ENCODE measurements at regions not wholly inside any gene's neighbourhood (a gene's known extent, or its start where the extent isn't known, plus 50 kb on each side); places are given as distances from the start of the nearest gene placed in this dataset.
A peak's percentile ranks its signal among the peaks of the same experiment; 100 is the strongest.

- Histone ChIP-seq H3K9me3 (no peaks in the 10 kb centered on the region), H3K4me1 (peaks cover 4% of the 10 kb centered on the region), H3K27ac (no peak overlapping the region), H3K4me3 (no peak overlapping the region), H3K36me3 (ENCODE audit: low read depth, missing control alignments) (no peaks in the 10 kb centered on the region), H3K27me3 (no peaks in the 10 kb centered on the region)
- TF ChIP-seq POLR2A (IDR thresholded peaks at IDR 0.05) (no peak), CTCF (IDR thresholded peaks at IDR 0.05) (no peak)
- intact Hi-C loops (cut with DNase I; ENCODE audit: low total_unique reads), result no loop called here
- 91 to 93% methylated on average over 24 to 48 of the region's 48 CpGs for WGBS, 2 donors
- no peak for DNase-seq
These were observed 90.5 kb downstream of the PDGFA start for GRCh38 chr7:428927-429827.

- H3K27ac ChIP-seq, result no peak overlapping the region
- no peaks in the 10 kb centered on the region for H3K9me3 ChIP-seq
- DNase-seq, result no peak
- intact Hi-C loops (cut with DNase I; ENCODE audit: low total_unique reads), result no loop called here
- no peaks in the 10 kb centered on the region for H3K27me3 ChIP-seq
- H3K36me3 ChIP-seq (ENCODE audit: low read depth, missing control alignments), result no peaks in the 10 kb centered on the region
- no peak overlapping the region for H3K4me3 ChIP-seq
- no peak for TF ChIP-seq CTCF (IDR thresholded peaks at IDR 0.05)
- TF ChIP-seq POLR2A (IDR thresholded peaks at IDR 0.05), result no peak
- H3K4me1 ChIP-seq, result peaks cover 4% of the 10 kb centered on the region
- 94% methylated on average over 20 of the region's 20 CpGs; no CpG with 5 or more reads in 1 of the 2 donors for WGBS, 2 donors
These were observed 89.8 kb downstream of the PDGFA start for GRCh38 chr7:429828-430180.

GRCh38 chr7:431041-431440 lies 88.6 kb downstream of the PDGFA start:
- Histone ChIP-seq H3K36me3 (ENCODE audit: low read depth, missing control alignments) (no peaks in the 10 kb centered on the region), H3K27ac (no peak overlapping the region), H3K27me3 (no peaks in the 10 kb centered on the region), H3K9me3 (no peaks in the 10 kb centered on the region), H3K4me3 (no peak overlapping the region), H3K4me1 (peaks cover under 1% of the 10 kb centered on the region)
- no peak for DNase-seq
- WGBS, 2 donors, result 90% methylated on average over 17 to 24 of the region's 24 CpGs
- intact Hi-C loops (cut with DNase I; ENCODE audit: low total_unique reads), result no loop called here
- TF ChIP-seq POLR2A (IDR thresholded peaks at IDR 0.05) (no peak), CTCF (IDR thresholded peaks at IDR 0.05) (no peak)

GRCh38 chr7:431658-432111 lies 88.0 kb downstream of the PDGFA start:
- no peaks in the 10 kb centered on the region for H3K27me3 ChIP-seq
- no peaks in the 10 kb centered on the region for H3K9me3 ChIP-seq
- H3K4me3 ChIP-seq, result no peak overlapping the region
- no peaks in the 10 kb centered on the region for H3K4me1 ChIP-seq
- intact Hi-C loops (cut with DNase I; ENCODE audit: low total_unique reads), result no loop called here
- peak; percentile 49 for DNase-seq
- H3K27ac ChIP-seq, result no peak overlapping the region
- no peak for TF ChIP-seq POLR2A (IDR thresholded peaks at IDR 0.05)
- no peak for TF ChIP-seq CTCF (IDR thresholded peaks at IDR 0.05)
- WGBS, 2 donors, result 57 to 61% methylated on average over 13 to 16 of the region's 16 CpGs
- H3K36me3 ChIP-seq (ENCODE audit: low read depth, missing control alignments), result no peaks in the 10 kb centered on the region

GRCh38 chr7:432256-432655 lies 87.4 kb downstream of the PDGFA start:
- no peaks in the 10 kb centered on the region for H3K36me3 ChIP-seq (ENCODE audit: low read depth, missing control alignments)
- no peak overlapping the region for H3K4me3 ChIP-seq
- H3K27ac ChIP-seq, result no peak overlapping the region
- intact Hi-C loops (cut with DNase I; ENCODE audit: low total_unique reads), result no loop called here
- TF ChIP-seq POLR2A (IDR thresholded peaks at IDR 0.05) (no peak), CTCF (IDR thresholded peaks at IDR 0.05) (no peak)
- H3K27me3 ChIP-seq, result no peaks in the 10 kb centered on the region
- WGBS, 2 donors, result 86 to 100% methylated on average over 2 to 10 of the region's 11 CpGs
- no peaks in the 10 kb centered on the region for H3K4me1 ChIP-seq
- no peak for DNase-seq
- H3K9me3 ChIP-seq, result no peaks in the 10 kb centered on the region
